HEK293 (cell line): ENCODE measurements at regions not wholly inside any gene's neighbourhood (a gene's known extent, or its start where the extent isn't known, plus 50 kb on each side); places are given as distances from the start of the nearest gene placed in this dataset.

Experiments used
- CTCF ChIA-PET: fragments of 350-600 bp; formaldehyde crosslinking; extraction: SDS; loops from one replicate; lab custom pipeline; 2021; ENCODE audit warnings: antibody characterized with exemption; lab: Yijun Ruan, JAX
- POLR2A ChIA-PET: fragments of 300-600 bp; formaldehyde crosslinking; extraction: SDS; loops from one replicate; lab custom pipeline; 2020; ENCODE audit warnings: antibody characterized with exemption, inconsistent platforms; lab: Yijun Ruan, JAX
- H3K27ac ChIP-seq: fragments of 200-500 bp; sonication (Bioruptor generic); 2 replicates; pipeline ENCODE4 v1.5.1; 2014; ENCODE audit warnings: low read depth, low read length, control low read depth, inconsistent platforms; ENCODE audit errors: extremely low read depth
- H3K36me3 ChIP-seq, 2 experiments: fragments of 200-500 bp in 1 of 2; sonication (Bioruptor generic) in 1 of 2; 1 replicate in 1 of 2; 2 replicates in 1 of 2; pipeline ENCODE4 v1.5.1; 2014 to 2017; ENCODE audit warnings: inconsistent platforms in 2 of 2, low read length in 2 of 2; ENCODE audit not compliant: control insufficient read depth in 2 of 2, insufficient read depth in 1 of 2
- H3K4me1 ChIP-seq: fragments of 200-500 bp; sonication (Bioruptor generic); 2 replicates; pipeline ENCODE4 v1.5.1; 2014; ENCODE audit warnings: mild to moderate bottlenecking, low read length, inconsistent platforms; ENCODE audit not compliant: control insufficient read depth, insufficient read depth
- H3K4me3 ChIP-seq: 2 replicates; pipeline ENCODE4 v1.5.1; 2011; ENCODE audit warnings: low read depth, mild to moderate bottlenecking, control low read depth, low read length, moderate library complexity
- H3K9me3 ChIP-seq: fragments of 200-500 bp; sonication (Bioruptor generic); 2 replicates; pipeline ENCODE4 v1.5.1; 2014; ENCODE audit warnings: low read depth, low read length, inconsistent platforms; ENCODE audit not compliant: control insufficient read depth, insufficient read depth
- KLF7 ChIP-seq: fragments of 450-650 bp; formaldehyde crosslinking; IDR thresholded peaks from 2 replicates; pipeline ENCODE4 v1.5.1; 2016; ENCODE audit warnings: missing biosample characterization, missing genetic modification characterization, borderline replicate concordance
- OVOL3 ChIP-seq: fragments of 450-650 bp; formaldehyde crosslinking; IDR thresholded peaks from 2 replicates; pipeline ENCODE4 v1.5.1; 2016; ENCODE audit warnings: missing biosample characterization, missing genetic modification characterization
- YY1 ChIP-seq: fragments of 450-650 bp; formaldehyde crosslinking; IDR thresholded peaks from 2 replicates; pipeline ENCODE4 v1.5.1; 2018; ENCODE audit warnings: missing biosample characterization, missing genetic modification characterization
- ZNF2 ChIP-seq: fragments of 450-650 bp; formaldehyde crosslinking; IDR thresholded peaks from 2 replicates; pipeline ENCODE4 v1.5.1; 2016; ENCODE audit warnings: missing biosample characterization, missing genetic modification characterization
- ZNF223 ChIP-seq: fragments of 450-650 bp; formaldehyde crosslinking; IDR thresholded peaks from 2 replicates; pipeline ENCODE4 v1.5.1; 2016; ENCODE audit warnings: missing biosample characterization, missing genetic modification characterization
- ZNF24 ChIP-seq: fragments of 450-650 bp; formaldehyde crosslinking; IDR thresholded peaks from 2 replicates; pipeline ENCODE4 v1.5.1; 2016; ENCODE audit warnings: missing biosample characterization, missing genetic modification characterization
- ZNF324 ChIP-seq: fragments of 450-650 bp; formaldehyde crosslinking; IDR thresholded peaks from 2 replicates; pipeline ENCODE4 v1.5.1; 2016; ENCODE audit warnings: missing biosample characterization, missing genetic modification characterization
- ZNF514 ChIP-seq: fragments of 450-650 bp; formaldehyde crosslinking; IDR thresholded peaks from 2 replicates; pipeline ENCODE4 v1.5.1; 2016; ENCODE audit warnings: missing biosample characterization, missing genetic modification characterization
- ZNF544 ChIP-seq: fragments of 450-650 bp; formaldehyde crosslinking; IDR thresholded peaks from 2 replicates; pipeline ENCODE4 v1.5.0; 2017; ENCODE audit warnings: missing biosample characterization, missing genetic modification characterization
- ZNF571 ChIP-seq: fragments of 450-650 bp; formaldehyde crosslinking; IDR thresholded peaks from 2 replicates; pipeline ENCODE4 v1.5.0; 2017; ENCODE audit warnings: missing biosample characterization, missing genetic modification characterization
- ZNF621 ChIP-seq: fragments of 450-650 bp; formaldehyde crosslinking; IDR thresholded peaks from 2 replicates; pipeline ENCODE4 v1.5.1; 2017; ENCODE audit warnings: missing biosample characterization, missing genetic modification characterization
- ZNF677 ChIP-seq: fragments of 450-650 bp; IDR thresholded peaks from 2 replicates; pipeline ENCODE4 v1.5.0; 2018; ENCODE audit warnings: missing biosample characterization, mild to moderate bottlenecking, missing genetic modification characterization, moderate library complexity
- ZNF701 ChIP-seq: fragments of 450-650 bp; formaldehyde crosslinking; IDR thresholded peaks from 2 replicates; pipeline ENCODE4 v1.5.1; 2016; ENCODE audit warnings: missing biosample characterization, missing genetic modification characterization
- ZNF777 ChIP-seq: fragments of 450-650 bp; formaldehyde crosslinking; IDR thresholded peaks from 2 replicates; pipeline ENCODE4 v1.5.1; 2017; ENCODE audit warnings: missing biosample characterization, missing genetic modification characterization, borderline replicate concordance
- ZNF830 ChIP-seq: fragments of 450-650 bp; IDR thresholded peaks from 2 replicates; pipeline ENCODE4 v1.5.0; 2018; ENCODE audit warnings: missing biosample characterization, missing genetic modification characterization, low read depth, mild to moderate bottlenecking, moderate library complexity
- ZSCAN23 ChIP-seq: fragments of 450-650 bp; formaldehyde crosslinking; IDR thresholded peaks from 2 replicates; pipeline ENCODE4 v1.5.1; 2016; ENCODE audit warnings: missing biosample characterization, missing genetic modification characterization
- TF ChIP-seq, protein P1 (sequence below): IDR thresholded peaks from 2 replicates; pipeline ENCODE4 v1.6.1; 2011; ENCODE audit warnings: mild to moderate bottlenecking, low read depth, low read length, borderline replicate concordance
- TF ChIP-seq, protein P2 (sequence below): fragments of 450-650 bp; formaldehyde crosslinking; IDR thresholded peaks from 2 replicates; pipeline ENCODE4 v1.5.1; 2016; ENCODE audit warnings: missing biosample characterization, missing genetic modification characterization
- TF ChIP-seq, protein P3 (sequence below): fragments of 450-650 bp; formaldehyde crosslinking; IDR thresholded peaks from 2 replicates; pipeline ENCODE4 v1.5.1; 2016; ENCODE audit warnings: missing biosample characterization, missing genetic modification characterization, low read depth

- ChIA-PET POLR2A (no interaction called here), CTCF (interaction anchor here (0.6 to 1.5 kb wide), 2 partner anchors 13 to 1642 kb away, joined by 3 read pairs; no protein-coding TSS in a partner anchor)
- TF ChIP-seq ZNF777 (tag by site-specific recombination): no peak
- TF ChIP-seq, protein P1, sequence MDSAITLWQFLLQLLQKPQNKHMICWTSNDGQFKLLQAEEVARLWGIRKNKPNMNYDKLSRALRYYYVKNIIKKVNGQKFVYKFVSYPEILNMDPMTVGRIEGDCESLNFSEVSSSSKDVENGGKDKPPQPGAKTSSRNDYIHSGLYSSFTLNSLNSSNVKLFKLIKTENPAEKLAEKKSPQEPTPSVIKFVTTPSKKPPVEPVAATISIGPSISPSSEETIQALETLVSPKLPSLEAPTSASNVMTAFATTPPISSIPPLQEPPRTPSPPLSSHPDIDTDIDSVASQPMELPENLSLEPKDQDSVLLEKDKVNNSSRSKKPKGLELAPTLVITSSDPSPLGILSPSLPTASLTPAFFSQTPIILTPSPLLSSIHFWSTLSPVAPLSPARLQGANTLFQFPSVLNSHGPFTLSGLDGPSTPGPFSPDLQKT: no peak
- TF ChIP-seq ZNF701 (tag by site-specific recombination): no peak
- no peak for TF ChIP-seq ZNF830 (tag by site-specific recombination)
- no peak for TF ChIP-seq ZNF677 (tag by site-specific recombination)
- no peak for TF ChIP-seq ZSCAN23 (tag by site-specific recombination)
- TF ChIP-seq ZNF324 (tag by site-specific recombination): no peak
- TF ChIP-seq KLF7 (tag by site-specific recombination): no peak
- no peak for TF ChIP-seq ZNF514 (tag by site-specific recombination)
- TF ChIP-seq ZNF2 (tag by site-specific recombination): no peak
These were observed 96.1 kb upstream of the PLXNA4 start for GRCh38 chr7:132672200-132672990.

DNA sequence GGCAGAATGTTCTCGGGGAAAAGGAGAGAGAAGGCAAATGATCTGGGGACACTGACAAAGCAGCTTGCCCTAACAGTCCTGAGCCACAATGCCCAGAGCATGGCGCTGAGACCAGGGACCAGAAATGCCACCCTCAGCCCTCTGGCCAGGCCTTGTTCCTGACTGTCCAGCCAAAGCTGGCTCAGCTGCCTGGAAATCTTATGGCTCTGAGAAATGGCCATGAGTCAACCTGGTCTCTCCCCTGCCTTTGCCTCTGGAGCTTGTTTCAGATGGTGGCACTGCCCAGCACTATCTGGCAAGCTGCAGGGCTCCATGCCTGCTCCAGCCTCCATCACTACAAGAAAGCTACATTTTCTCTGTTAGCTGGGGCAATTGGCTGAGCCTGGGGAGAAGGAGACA, 90.5 kb upstream of the PLXNA4 start:
- Histone ChIP-seq H3K4me3 (no peak overlapping the region), H3K27ac (no peak overlapping the region), H3K36me3 (no peaks in the 10 kb centered on the region), H3K9me3 (no peaks in the 10 kb centered on the region), H3K4me1 (no peaks in the 10 kb centered on the region)
- ChIA-PET CTCF (no interaction called here), POLR2A (no interaction called here)
- no peak for TF ChIP-seq YY1
- TF ChIP-seq ZNF544: no peak
- TF ChIP-seq, protein P2, sequence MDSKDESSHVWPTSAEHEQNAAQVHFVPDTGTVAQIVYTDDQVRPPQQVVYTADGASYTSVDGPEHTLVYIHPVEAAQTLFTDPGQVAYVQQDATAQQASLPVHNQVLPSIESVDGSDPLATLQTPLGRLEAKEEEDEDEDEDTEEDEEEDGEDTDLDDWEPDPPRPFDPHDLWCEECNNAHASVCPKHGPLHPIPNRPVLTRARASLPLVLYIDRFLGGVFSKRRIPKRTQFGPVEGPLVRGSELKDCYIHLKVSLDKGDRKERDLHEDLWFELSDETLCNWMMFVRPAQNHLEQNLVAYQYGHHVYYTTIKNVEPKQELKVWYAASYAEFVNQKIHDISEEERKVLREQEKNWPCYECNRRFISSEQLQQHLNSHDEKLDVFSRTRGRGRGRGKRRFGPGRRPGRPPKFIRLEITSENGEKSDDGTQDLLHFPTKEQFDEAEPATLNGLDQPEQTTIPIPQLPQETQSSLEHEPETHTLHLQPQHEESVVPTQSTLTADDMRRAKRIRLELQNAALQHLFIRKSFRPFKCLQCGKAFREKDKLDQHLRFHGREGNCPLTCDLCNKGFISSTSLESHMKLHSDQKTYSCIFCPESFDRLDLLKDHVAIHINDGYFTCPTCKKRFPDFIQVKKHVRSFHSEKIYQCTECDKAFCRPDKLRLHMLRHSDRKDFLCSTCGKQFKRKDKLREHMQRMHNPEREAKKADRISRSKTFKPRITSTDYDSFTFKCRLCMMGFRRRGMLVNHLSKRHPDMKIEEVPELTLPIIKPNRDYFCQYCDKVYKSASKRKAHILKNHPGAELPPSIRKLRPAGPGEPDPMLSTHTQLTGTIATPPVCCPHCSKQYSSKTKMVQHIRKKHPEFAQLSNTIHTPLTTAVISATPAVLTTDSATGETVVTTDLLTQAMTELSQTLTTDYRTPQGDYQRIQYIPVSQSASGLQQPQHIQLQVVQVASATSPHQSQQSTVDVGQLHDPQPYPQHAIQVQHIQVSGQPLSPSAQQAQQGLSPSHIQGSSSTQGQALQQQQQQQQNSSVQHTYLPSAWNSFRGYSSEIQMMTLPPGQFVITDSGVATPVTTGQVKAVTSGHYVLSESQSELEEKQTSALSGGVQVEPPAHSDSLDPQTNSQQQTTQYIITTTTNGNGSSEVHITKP (tag by site-specific recombination): no peak
- TF ChIP-seq, protein P3, sequence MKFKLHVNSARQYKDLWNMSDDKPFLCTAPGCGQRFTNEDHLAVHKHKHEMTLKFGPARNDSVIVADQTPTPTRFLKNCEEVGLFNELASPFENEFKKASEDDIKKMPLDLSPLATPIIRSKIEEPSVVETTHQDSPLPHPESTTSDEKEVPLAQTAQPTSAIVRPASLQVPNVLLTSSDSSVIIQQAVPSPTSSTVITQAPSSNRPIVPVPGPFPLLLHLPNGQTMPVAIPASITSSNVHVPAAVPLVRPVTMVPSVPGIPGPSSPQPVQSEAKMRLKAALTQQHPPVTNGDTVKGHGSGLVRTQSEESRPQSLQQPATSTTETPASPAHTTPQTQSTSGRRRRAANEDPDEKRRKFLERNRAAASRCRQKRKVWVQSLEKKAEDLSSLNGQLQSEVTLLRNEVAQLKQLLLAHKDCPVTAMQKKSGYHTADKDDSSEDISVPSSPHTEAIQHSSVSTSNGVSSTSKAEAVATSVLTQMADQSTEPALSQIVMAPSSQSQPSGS (tag by site-specific recombination): no peak
- TF ChIP-seq ZNF621: no peak
- no peak for TF ChIP-seq ZNF571 (tag by site-specific recombination)
- no peak for TF ChIP-seq ZNF223 (tag by site-specific recombination)
- TF ChIP-seq OVOL3 (tag by site-specific recombination): no peak
- TF ChIP-seq ZNF24 (tag by site-specific recombination): no peak
- no peak for TF ChIP-seq ZNF830 (tag by site-specific recombination)

More at GRCh38 chr7:132672200-132672990, 96.1 kb upstream of the PLXNA4 start:
- no peaks in the 10 kb centered on the region for H3K4me1 ChIP-seq
- H3K27ac ChIP-seq: no peak overlapping the region
- no peak overlapping the region for H3K4me3 ChIP-seq
- H3K36me3 ChIP-seq: no peaks in the 10 kb centered on the region
- no peaks in the 10 kb centered on the region for H3K9me3 ChIP-seq
